H1 (cell line): ENCODE measurements at regions not wholly inside any gene's neighbourhood (a gene's known extent, or its start where the extent isn't known, plus 50 kb on each side); places are given as distances from the start of the nearest gene placed in this dataset.
"Not testable (repeated sequence)": the region's sequence is repeated elsewhere in the genome, so short reads cannot be mapped to it uniquely, and the experiment has no call there.

Experiments
- CTCF ChIA-PET: fragments of 300-600 bp; sonication (Branson Sonifier 250); formaldehyde crosslinking; loops from one replicate; lab custom pipeline; 2021; ENCODE audit not compliant: partially characterized antibody; lab: Charles Lee
- POLR2A ChIA-PET: fragments of 300-600 bp; sonication (Branson Sonifier 250); formaldehyde crosslinking; loops from one replicate; lab custom pipeline; 2021; ENCODE audit warnings: inconsistent platforms; ENCODE audit not compliant: partially characterized antibody; lab: Charles Lee
- DNase-seq, 2 experiments: peaks; one replicate each; pipeline versions ENCODE4 v3.0.0 to v3.0.0-alpha.2; 2010 to 2022; ENCODE audit warnings: low spot score in 2 of 2, low read depth in 1 of 2, mixed read lengths in 1 of 2
- FAIRE-seq: peaks from 2 replicates; lab custom pipeline; 2011; peaks lifted over from hg19 to GRCh38; lab: Jason Lieb, UNC
- H2AFZ ChIP-seq: 2 replicates; pipeline ENCODE4 v1.8.1; 2012; ENCODE audit warnings: low read length, inconsistent platforms
- H2AK5ac ChIP-seq: 2 replicates; pipeline ENCODE4 v1.6.1; 2013; ENCODE audit warnings: low read depth, low read length
- H2BK120ac ChIP-seq: replicated peaks from 2 replicates; pipeline ENCODE3; 2013; ENCODE audit warnings: low read depth, low read length, inconsistent platforms
- H2BK12ac ChIP-seq: 2 replicates; pipeline ENCODE4 v1.6.1; 2013; ENCODE audit warnings: low read depth, low read length
- H2BK15ac ChIP-seq: 2 replicates; pipeline ENCODE4 v1.6.1; 2013; ENCODE audit warnings: low read length
- H2BK20ac ChIP-seq: 2 replicates; pipeline ENCODE4 v1.6.1; 2013; ENCODE audit warnings: low read length
- H2BK5ac ChIP-seq: 2 replicates; pipeline ENCODE4 v1.6.1; 2013; ENCODE audit warnings: low read depth, low read length
- H3K14ac ChIP-seq: 2 replicates; pipeline ENCODE4 v1.6.1; 2013; ENCODE audit warnings: inconsistent platforms; ENCODE audit not compliant: insufficient read length
- H3K18ac ChIP-seq: 2 replicates; pipeline ENCODE4 v1.6.1; 2013; ENCODE audit warnings: low read length; ENCODE audit errors: extremely low read depth
- H3K23ac ChIP-seq: 2 replicates; pipeline ENCODE4 v1.6.1; 2013; ENCODE audit warnings: inconsistent platforms; ENCODE audit not compliant: insufficient read length
- H3K23me2 ChIP-seq: 2 replicates; pipeline ENCODE4 v1.6.1; 2013; ENCODE audit warnings: low read depth, low read length
- H3K27ac ChIP-seq: 2 replicates; pipeline ENCODE4 v1.6.1; 2011; ENCODE audit warnings: low read depth, low read length, inconsistent platforms
- H3K27me3 ChIP-seq, 4 experiments: replicated peaks in 1 of 4; 1 replicate in 1 of 4; 2 replicates in 3 of 4; pipeline versions ENCODE4 v1.6.1 to v1.8.1; 2011 to 2013; ENCODE audit warnings: low read length in 3 of 4, mild to moderate bottlenecking in 3 of 4, inconsistent platforms in 2 of 4, mixed read lengths in 2 of 4, moderate library complexity in 1 of 4; ENCODE audit not compliant: control insufficient read depth in 3 of 4, insufficient read depth in 3 of 4; ENCODE audit errors: extremely low read depth in 1 of 4
- H3K36me3 ChIP-seq, 4 experiments: 2 replicates each; pipeline versions ENCODE4 v1.6.1 to v1.8.1; 2011 to 2013; ENCODE audit warnings: mild to moderate bottlenecking in 4 of 4, low read length in 3 of 4, moderate library complexity in 2 of 4, control low read depth in 1 of 4, inconsistent platforms in 1 of 4; ENCODE audit not compliant: insufficient read depth in 4 of 4, control insufficient read depth in 2 of 4
- H3K4ac ChIP-seq: replicated peaks from 2 replicates; pipeline ENCODE3; 2013; ENCODE audit warnings: low read length, low read depth, mixed read lengths, inconsistent platforms; ENCODE audit not compliant: insufficient read length
- H3K4me1 ChIP-seq, 4 experiments: replicated peaks in 1 of 4; 1 replicate in 1 of 4; 2 replicates in 3 of 4; pipeline versions ENCODE4 v1.6.1 to v1.8.1; 2011 to 2013; ENCODE audit warnings: low read length in 3 of 4, inconsistent platforms in 2 of 4, mixed read lengths in 1 of 4; ENCODE audit not compliant: insufficient read depth in 4 of 4, control insufficient read depth in 3 of 4
- H3K4me2 ChIP-seq, 2 experiments: 2 replicates each; pipeline versions ENCODE4 v1.6.1 to v1.8.1; 2011 to 2013; ENCODE audit warnings: low read depth in 2 of 2, low read length in 2 of 2, control low read depth in 1 of 2, inconsistent platforms in 1 of 2, mild to moderate bottlenecking in 1 of 2; ENCODE audit not compliant: insufficient read depth in 1 of 2
- H3K4me3 ChIP-seq, 4 experiments: fragments of 200-600, 300-600 bp in 1 of 4; sonication (generic), shearing (Covaris generic), sonication (Bioruptor Twin) in 1 of 4; 2 replicates each; pipeline versions ENCODE4 v1.5.1 to v1.8.1; 2011 to 2016; ENCODE audit warnings: low read length in 4 of 4, low read depth in 3 of 4, control low read depth in 2 of 4, inconsistent platforms in 2 of 4, mild to moderate bottlenecking in 2 of 4, mixed read lengths in 1 of 4, moderate library complexity in 1 of 4; ENCODE audit not compliant: insufficient read depth in 2 of 4; ENCODE audit errors: extremely low read depth in 1 of 4
- H3K56ac ChIP-seq: replicated peaks from 2 replicates; pipeline ENCODE3; 2013; ENCODE audit warnings: low read depth, mild to moderate bottlenecking, mixed read lengths, low read length, inconsistent platforms; ENCODE audit not compliant: insufficient read length
- H3K79me1 ChIP-seq: 2 replicates; pipeline ENCODE4 v1.6.1; 2013; ENCODE audit warnings: low read depth, low read length, control low read depth
- H3K79me2 ChIP-seq, 2 experiments: 2 replicates each; pipeline versions ENCODE4 v1.6.1 to v1.8.1; 2012 to 2013; ENCODE audit warnings: low read length in 2 of 2, mild to moderate bottlenecking in 2 of 2, inconsistent platforms in 1 of 2; ENCODE audit not compliant: insufficient read depth in 2 of 2, control insufficient read depth in 1 of 2
- H3K9ac ChIP-seq, 4 experiments: replicated peaks in 1 of 4; 1 replicate in 1 of 4; 2 replicates in 3 of 4; pipeline versions ENCODE4 v1.6.1 to v1.8.1; 2011 to 2013; ENCODE audit warnings: low read depth in 3 of 4, low read length in 3 of 4, control low read depth in 2 of 4, mild to moderate bottlenecking in 2 of 4, moderate library complexity in 2 of 4, inconsistent platforms in 1 of 4; ENCODE audit errors: extremely low read depth in 1 of 4
- H3K9me3 ChIP-seq, 2 experiments: 2 replicates each; pipeline versions ENCODE4 v1.6.1 to v1.8.1; 2012 to 2013; ENCODE audit warnings: mild to moderate bottlenecking in 2 of 2, moderate library complexity in 2 of 2, control low read depth in 1 of 2, inconsistent platforms in 1 of 2, low read depth in 1 of 2, low read length in 1 of 2, mixed read lengths in 1 of 2; ENCODE audit not compliant: insufficient read depth in 2 of 2
- H4K20me1 ChIP-seq, 2 experiments: replicated peaks in 1 of 2; 2 replicates each; pipeline versions ENCODE3 to v1.8.1; 2011 to 2013; ENCODE audit warnings: inconsistent platforms in 2 of 2, low read length in 2 of 2, mild to moderate bottlenecking in 1 of 2; ENCODE audit not compliant: insufficient read depth in 2 of 2, control insufficient read depth in 1 of 2
- H4K5ac ChIP-seq: 2 replicates; pipeline ENCODE4 v1.6.1; 2013; ENCODE audit warnings: low read length, low read depth, mixed read lengths, inconsistent platforms; ENCODE audit not compliant: insufficient read length
- H4K8ac ChIP-seq: 2 replicates; pipeline ENCODE4 v1.8.0; 2013; ENCODE audit warnings: mild to moderate bottlenecking, moderate library complexity, low read length, inconsistent platforms; ENCODE audit not compliant: insufficient read depth; ENCODE audit errors: extremely low read depth
- H4K91ac ChIP-seq: replicated peaks from 2 replicates; pipeline ENCODE3; 2013; ENCODE audit warnings: low read length, mixed read lengths, inconsistent platforms; ENCODE audit not compliant: insufficient read length
- SUZ12 ChIP-seq: fragments of 200-600 bp; sonication (generic); IDR thresholded peaks from 2 replicates; pipeline ENCODE4 v1.6.1; 2012; ENCODE audit warnings: mild to moderate bottlenecking, inconsistent platforms, low read length, moderate library complexity, mixed read lengths
- TEAD4 ChIP-seq: IDR thresholded peaks from 2 replicates; pipeline ENCODE4 v1.6.1; 2012; ENCODE audit warnings: low read depth, low read length, inconsistent platforms, mixed read lengths
- WGBS, 2 experiments: shearing (Covaris generic) in 1 of 2; methylation state at CpG; one replicate each; pipeline versions ENCODE4 v1.1.6 to v1.1.7; 2013 to 2015; ENCODE audit warnings: low lambda C conversion rate in 2 of 2, mixed read lengths in 2 of 2, inconsistent platforms in 1 of 2, low coverage in 1 of 2, missing lambda C conversion rate in 1 of 2; ENCODE audit not compliant: insufficient replicate concordance in 2 of 2, insufficient coverage in 1 of 2, insufficient read length in 1 of 2; ENCODE audit errors: extremely low coverage in 1 of 2, missing lambda C conversion rate in 1 of 2; 5-methylcytosine and 5-hydroxymethylcytosine counted together

- Histone ChIP-seq H2BK20ac (no peak overlapping the region), H2BK12ac (no peak overlapping the region), H2BK120ac (no peak overlapping the region), H3K4me1 (peaks cover 0 to 2% (median 0%) of the 10 kb centered on the region in 4 experiments; a peak in 1 of 7 replicates), H4K91ac (peak overlapping the region; percentile 34), H3K27ac (no peak overlapping the region; the same call in 1 of the 2 replicates), H4K20me1 (no peaks in the 10 kb centered on the region), H3K4me2 (peak overlapping the region; percentile 17 to 38; a peak in 2 of 4 replicates), H2BK15ac (no peak overlapping the region), H3K4me3 (no peak overlapping the region), H3K36me3 (no peaks in the 10 kb centered on the region), H3K27me3 (no peaks in the 10 kb centered on the region), H3K79me2 (no peaks in the 10 kb centered on the region), H3K4ac (no peak overlapping the region), H3K23ac (no peak overlapping the region), H2AK5ac (no peak overlapping the region), H3K14ac (no peak overlapping the region), H4K8ac (no peak overlapping the region), H3K23me2 (no peaks in the 10 kb centered on the region), H3K56ac (no peak overlapping the region), H2AFZ (no peak overlapping the region), H3K18ac (no peak overlapping the region), H4K5ac (no peak overlapping the region), H3K79me1 (no peaks in the 10 kb centered on the region), H3K9me3 (no peaks in the 10 kb centered on the region), H2BK5ac (no peak overlapping the region), H3K9ac (no peak overlapping the region)
- WGBS, 2 experiments, result 0% methylated on average over 1 of the region's 1 CpG; no CpG with 5 or more reads in 1 of the 2 experiments
- DNase-seq (no peak), FAIRE-seq (peak; percentile 55)
- ChIA-PET CTCF (no interaction called here), POLR2A (no interaction called here)
- TF ChIP-seq SUZ12 (no peak), TEAD4 (peak; percentile 24; the same call in 1 of the 2 replicates)
Observed at GRCh38 chrX:140229191-140229590, 263.9 kb upstream of the CXorf66 start.

- POLR2A ChIA-PET, H3K4me1 ChIP-seq, H2BK120ac ChIP-seq, H2AK5ac ChIP-seq, H3K79me1 ChIP-seq, H4K5ac ChIP-seq, H3K9ac ChIP-seq, H3K23ac ChIP-seq, H3K4me3 ChIP-seq, DNase-seq, H2BK12ac ChIP-seq, H3K4me2 ChIP-seq, H3K18ac ChIP-seq, H3K36me3 ChIP-seq, H3K27me3 ChIP-seq, H2BK15ac ChIP-seq, FAIRE-seq, H3K4ac ChIP-seq, H3K79me2 ChIP-seq, H3K56ac ChIP-seq, H4K8ac ChIP-seq, H2AFZ ChIP-seq, CTCF ChIA-PET, H2BK20ac ChIP-seq, H2BK5ac ChIP-seq, H3K23me2 ChIP-seq, H4K20me1 ChIP-seq, H3K14ac ChIP-seq, H4K91ac ChIP-seq, H3K9me3 ChIP-seq, H3K27ac ChIP-seq: not testable (repeated sequence)
- WGBS, 2 experiments, result 85% methylated on average over 7 of the region's 8 CpGs; no CpG with 5 or more reads in 1 of the 2 experiments
Observed at GRCh38 chrX:140226037-140226436, 260.7 kb upstream of the CXorf66 start.
